ENCODE measurements at regions not wholly inside any gene's neighbourhood (a gene's known extent, or its start where the extent isn't known, plus 50 kb on each side); places are given as distances from the start of the nearest gene placed in this dataset.
"Not testable (repeated sequence)": the region's sequence is repeated elsewhere in the genome, so short reads cannot be mapped to it uniquely, and the experiment has no call there.

DNA sequence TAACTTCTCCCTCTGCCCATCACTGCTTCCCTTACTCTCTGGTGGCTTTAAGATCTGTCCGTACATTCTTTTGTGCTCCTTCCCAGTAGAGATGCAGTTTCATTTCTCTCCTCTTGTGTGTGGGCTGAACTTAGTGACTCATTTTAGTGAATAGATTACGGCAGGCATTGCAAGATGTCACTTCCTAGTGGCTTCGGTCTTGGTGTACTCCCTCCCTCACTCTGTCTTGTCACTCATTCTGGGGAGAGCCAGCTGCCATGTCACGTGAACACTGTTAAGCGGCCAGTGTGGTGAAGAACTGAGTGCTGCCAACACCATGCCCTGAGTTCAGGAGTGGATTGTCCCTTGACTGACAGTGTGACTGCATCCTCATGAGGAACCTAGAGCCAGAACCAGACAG, 115.9 kb downstream of the OTOR start:
- Histone ChIP-seq H3K36me3 (replicated peaks) (no peaks in the 10 kb centered on the region), H3K4me3 (ENCODE audit: low read depth, low read length) (no peak overlapping the region), H3K27ac (no peak overlapping the region), H3K27me3 (replicated peaks) (no peaks in the 10 kb centered on the region)
- in situ Hi-C loops (cut with HindIII; ENCODE audit: low pct_ligation_motif_present, low sequenced_read_pairs): no loop called here
- DNase-seq: no peak
- TF ChIP-seq, protein P1, sequence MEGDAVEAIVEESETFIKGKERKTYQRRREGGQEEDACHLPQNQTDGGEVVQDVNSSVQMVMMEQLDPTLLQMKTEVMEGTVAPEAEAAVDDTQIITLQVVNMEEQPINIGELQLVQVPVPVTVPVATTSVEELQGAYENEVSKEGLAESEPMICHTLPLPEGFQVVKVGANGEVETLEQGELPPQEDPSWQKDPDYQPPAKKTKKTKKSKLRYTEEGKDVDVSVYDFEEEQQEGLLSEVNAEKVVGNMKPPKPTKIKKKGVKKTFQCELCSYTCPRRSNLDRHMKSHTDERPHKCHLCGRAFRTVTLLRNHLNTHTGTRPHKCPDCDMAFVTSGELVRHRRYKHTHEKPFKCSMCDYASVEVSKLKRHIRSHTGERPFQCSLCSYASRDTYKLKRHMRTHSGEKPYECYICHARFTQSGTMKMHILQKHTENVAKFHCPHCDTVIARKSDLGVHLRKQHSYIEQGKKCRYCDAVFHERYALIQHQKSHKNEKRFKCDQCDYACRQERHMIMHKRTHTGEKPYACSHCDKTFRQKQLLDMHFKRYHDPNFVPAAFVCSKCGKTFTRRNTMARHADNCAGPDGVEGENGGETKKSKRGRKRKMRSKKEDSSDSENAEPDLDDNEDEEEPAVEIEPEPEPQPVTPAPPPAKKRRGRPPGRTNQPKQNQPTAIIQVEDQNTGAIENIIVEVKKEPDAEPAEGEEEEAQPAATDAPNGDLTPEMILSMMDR (IDR thresholded peaks at IDR 0.05; ENCODE audit: low read depth, low read length, missing control alignments): no peak

- DNase-seq: no peak
- H3K27me3 ChIP-seq (replicated peaks): no peaks in the 10 kb centered on the region
- H3K4me3 ChIP-seq (ENCODE audit: low read depth, low read length): no peak overlapping the region
- in situ Hi-C loops (cut with HindIII; ENCODE audit: low pct_ligation_motif_present, low sequenced_read_pairs): no loop called here
- TF ChIP-seq, protein P1 (IDR thresholded peaks at IDR 0.05; ENCODE audit: low read depth, low read length, missing control alignments): no peak
- H3K36me3 ChIP-seq (replicated peaks): no peaks in the 10 kb centered on the region
- no peak overlapping the region for H3K27ac ChIP-seq
These were observed 116.8 kb downstream of the OTOR start for GRCh38 chr20:16864963-16865362.

DNA sequence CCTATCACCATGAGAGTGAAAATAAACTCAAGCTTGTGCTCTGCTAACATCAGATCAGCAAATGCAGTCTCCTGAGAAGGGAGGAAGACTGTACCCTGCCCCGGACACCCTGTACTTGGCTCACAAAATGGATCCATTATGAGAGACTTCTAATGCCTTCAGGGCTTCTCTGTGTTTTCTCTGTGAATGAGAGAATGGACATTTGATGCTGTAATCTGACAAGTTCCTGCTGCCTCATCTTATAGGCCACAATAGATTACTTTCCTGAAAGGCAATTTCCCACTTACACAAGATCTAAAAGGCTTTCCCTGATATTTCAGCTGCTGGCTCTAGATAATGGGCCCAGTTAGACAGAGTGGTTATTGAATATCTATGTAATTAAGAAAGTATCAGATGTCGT, 117.2 kb downstream of the OTOR start:
- no peaks in the 10 kb centered on the region for H3K36me3 ChIP-seq (replicated peaks)
- H3K27ac ChIP-seq: no peak overlapping the region
- in situ Hi-C loops (cut with HindIII; ENCODE audit: low pct_ligation_motif_present, low sequenced_read_pairs): no loop called here
- TF ChIP-seq, protein P1 (IDR thresholded peaks at IDR 0.05; ENCODE audit: low read depth, low read length, missing control alignments): no peak
- no peak for DNase-seq
- no peaks in the 10 kb centered on the region for H3K27me3 ChIP-seq (replicated peaks)
- no peak overlapping the region for H3K4me3 ChIP-seq (ENCODE audit: low read depth, low read length)

- H3K27ac ChIP-seq; H3K36me3 ChIP-seq (replicated peaks); DNase-seq; in situ Hi-C loops (cut with HindIII; ENCODE audit: low pct_ligation_motif_present, low sequenced_read_pairs); H3K4me3 ChIP-seq (ENCODE audit: low read depth, low read length); H3K27me3 ChIP-seq (replicated peaks): not testable (repeated sequence)
These were observed 125.0 kb downstream of the OTOR start for GRCh38 chr20:16873124-16873523.

DNA sequence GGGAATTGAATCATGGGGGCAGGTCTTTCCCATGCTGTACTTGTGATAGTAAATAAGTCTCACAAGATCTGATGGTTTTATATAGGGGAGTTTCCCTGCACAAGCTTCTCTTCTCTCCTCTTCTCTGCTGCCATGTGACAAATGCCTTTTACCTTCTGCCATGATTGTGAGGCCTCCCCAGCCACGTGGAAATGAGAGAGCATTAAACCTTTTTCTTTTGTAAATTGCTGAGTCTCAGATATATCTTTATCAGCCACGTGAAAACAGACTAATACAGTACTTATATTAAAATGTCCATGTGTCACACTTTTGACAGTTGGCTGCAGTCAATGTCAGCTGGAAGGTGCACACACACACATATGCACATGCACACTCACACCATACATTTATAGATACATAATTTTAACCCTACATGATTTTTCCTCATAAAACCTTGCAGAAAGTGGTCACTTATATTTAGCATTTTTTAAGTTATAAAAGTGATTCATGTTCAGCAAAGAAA, 128.9 kb downstream of the OTOR start:
- TF ChIP-seq, protein P1 (IDR thresholded peaks at IDR 0.05; ENCODE audit: low read depth, low read length, missing control alignments): no peak
- Histone ChIP-seq H3K4me3 (ENCODE audit: low read depth, low read length) (no peak overlapping the region), H3K27ac (no peak overlapping the region), H3K27me3 (replicated peaks) (no peaks in the 10 kb centered on the region), H3K36me3 (replicated peaks) (no peaks in the 10 kb centered on the region)
- in situ Hi-C loops (cut with HindIII; ENCODE audit: low pct_ligation_motif_present, low sequenced_read_pairs): no loop called here
- DNase-seq: no peak

DNA sequence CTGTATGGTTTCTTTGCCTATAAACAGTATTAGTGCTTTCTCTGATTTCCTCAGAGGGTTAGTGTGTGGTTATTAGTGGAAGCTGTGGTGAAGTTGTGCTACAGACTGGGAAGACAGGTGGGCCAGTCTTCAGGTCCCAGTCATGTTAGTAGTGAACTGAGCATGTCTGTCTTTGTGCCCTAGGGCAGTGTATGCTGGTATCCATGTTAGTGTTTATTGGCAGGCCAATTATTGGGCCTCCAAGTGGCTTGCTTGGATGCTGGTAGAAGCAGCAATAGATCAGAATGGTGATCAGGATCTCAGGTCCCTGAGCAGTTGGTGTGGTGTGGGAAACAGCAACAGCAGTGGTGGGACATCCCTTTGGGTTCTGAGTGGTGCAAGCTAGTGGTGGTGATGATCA, 137.6 kb downstream of the OTOR start:
- TF ChIP-seq, protein P1 (IDR thresholded peaks at IDR 0.05; ENCODE audit: low read depth, low read length, missing control alignments): no peak

More for the DNA sequence above, 137.6 kb downstream of the OTOR start:
- no peaks in the 10 kb centered on the region for H3K27me3 ChIP-seq (replicated peaks)
- H3K36me3 ChIP-seq (replicated peaks): no peaks in the 10 kb centered on the region
- DNase-seq: no peak
- in situ Hi-C loops (cut with HindIII; ENCODE audit: low pct_ligation_motif_present, low sequenced_read_pairs): no loop called here
- no peak overlapping the region for H3K4me3 ChIP-seq (ENCODE audit: low read depth, low read length)
- H3K27ac ChIP-seq: no peak overlapping the region

All from brain microvascular endothelial cell (primary cell).